Astrocyte (in vitro differentiated cells and primary cell): ENCODE measurements at regions not wholly inside any gene's neighbourhood (a gene's known extent, or its start where the extent isn't known, plus 50 kb on each side); places are given as distances from the start of the nearest gene placed in this dataset.
A peak's percentile ranks its signal among the peaks of the same experiment; 100 is the strongest.

Experiments
- DNase-seq: peaks from one replicate; pipeline ENCODE4 v3.0.0-alpha.2; 2010; ENCODE audit warnings: low read depth
- FAIRE-seq: peaks from 2 replicates; lab custom pipeline; 2011; peaks lifted over from hg19 to GRCh38; lab: Jason Lieb, UNC
- H2AFZ ChIP-seq: 2 replicates; pipeline ENCODE4 v1.6.0; 2012; ENCODE audit warnings: low read depth, low read length, inconsistent platforms
- H3K27ac ChIP-seq: 2 replicates; pipeline ENCODE4 v1.5.1; 2011; ENCODE audit warnings: low read depth, low read length, inconsistent platforms
- H3K27me3 ChIP-seq: 2 replicates; pipeline ENCODE4 v1.6.0; 2011; ENCODE audit warnings: low read length, inconsistent platforms; ENCODE audit not compliant: insufficient read depth
- H3K36me3 ChIP-seq: 2 replicates; pipeline ENCODE4 v1.5.1; 2011; ENCODE audit warnings: low read length, inconsistent platforms; ENCODE audit not compliant: insufficient read depth
- H3K4me1 ChIP-seq: 2 replicates; pipeline ENCODE4 v1.5.1; 2011; ENCODE audit warnings: low read length, inconsistent platforms; ENCODE audit not compliant: insufficient read depth
- H3K4me2 ChIP-seq: 2 replicates; pipeline ENCODE4 v1.6.0; 2012; ENCODE audit warnings: low read length, inconsistent platforms
- H3K4me3 ChIP-seq: 2 replicates; pipeline ENCODE4 v1.5.1; 2011; ENCODE audit warnings: low read depth, mild to moderate bottlenecking, low read length, inconsistent platforms; ENCODE audit not compliant: insufficient read depth
- H3K79me2 ChIP-seq: 2 replicates; pipeline ENCODE4 v1.6.0; 2012; ENCODE audit warnings: mild to moderate bottlenecking, low read length, inconsistent platforms; ENCODE audit not compliant: insufficient read depth
- H3K9ac ChIP-seq: 2 replicates; pipeline ENCODE4 v1.6.0; 2012; ENCODE audit warnings: mild to moderate bottlenecking, low read length, inconsistent platforms
- H3K9me3 ChIP-seq: 2 replicates; pipeline ENCODE4 v1.5.1; 2012; ENCODE audit warnings: low read depth, mild to moderate bottlenecking, low read length, inconsistent platforms; ENCODE audit not compliant: insufficient read depth
- H4K20me1 ChIP-seq: 2 replicates; pipeline ENCODE4 v1.6.0; 2012; ENCODE audit warnings: low read length, inconsistent platforms; ENCODE audit not compliant: insufficient read depth
- H3K27ac Mint-ChIP-seq: one replicate; pipeline ENCODE4 v1.8.0; 2021; ENCODE audit warnings: mild to moderate bottlenecking, mixed read lengths; ENCODE audit not compliant: unreplicated experiment
- H3K27me3 Mint-ChIP-seq: one replicate; pipeline ENCODE4 v1.8.0; 2021; ENCODE audit warnings: low read depth, mixed read lengths; ENCODE audit not compliant: unreplicated experiment
- H3K36me3 Mint-ChIP-seq: one replicate; pipeline ENCODE4 v1.8.0; 2021; ENCODE audit warnings: low read depth, mixed read lengths; ENCODE audit not compliant: unreplicated experiment
- H3K4me1 Mint-ChIP-seq: one replicate; pipeline ENCODE4 v1.8.0; 2021; ENCODE audit warnings: low read depth, mixed read lengths; ENCODE audit not compliant: unreplicated experiment
- H3K4me3 Mint-ChIP-seq: one replicate; pipeline ENCODE4 v1.8.0; 2021; ENCODE audit warnings: mild to moderate bottlenecking, moderate library complexity, mixed read lengths; ENCODE audit not compliant: unreplicated experiment
- H3K9me3 Mint-ChIP-seq: one replicate; pipeline ENCODE4 v1.8.0; 2021; ENCODE audit warnings: mild to moderate bottlenecking, mixed read lengths; ENCODE audit not compliant: unreplicated experiment
- CTCF ChIP-seq: IDR thresholded peaks from 2 replicates; pipeline ENCODE4 v1.5.1; 2011; ENCODE audit warnings: low read depth, mild to moderate bottlenecking, inconsistent platforms, low read length, moderate library complexity; ENCODE audit not compliant: insufficient read depth
- EZH2 ChIP-seq: IDR thresholded peaks from 2 replicates; pipeline ENCODE4 v1.6.1; 2012; ENCODE audit warnings: mild to moderate bottlenecking, low read length, inconsistent platforms; ENCODE audit not compliant: insufficient read depth

- Histone ChIP-seq H3K9me3 (no peaks in the 10 kb centered on the region), H3K27ac (no peak overlapping the region), H3K36me3 (no peaks in the 10 kb centered on the region), H3K4me3 (no peak overlapping the region), H3K4me2 (no peak overlapping the region), H4K20me1 (no peaks in the 10 kb centered on the region), H3K9ac (no peak overlapping the region), H3K4me1 (no peaks in the 10 kb centered on the region), H3K79me2 (no peaks in the 10 kb centered on the region), H3K27me3 (no peaks in the 10 kb centered on the region), H2AFZ (no peak overlapping the region)
- Mint-ChIP-seq H3K36me3 (no peaks in the 10 kb centered on the region), H3K27ac (no peak overlapping the region), H3K9me3 (no peaks in the 10 kb centered on the region), H3K27me3 (peaks cover 2% of the 10 kb centered on the region), H3K4me3 (no peak overlapping the region), H3K4me1 (no peaks in the 10 kb centered on the region)
- no peak for TF ChIP-seq EZH2
- TF ChIP-seq CTCF = no peak
- DNase-seq = no peak
- no peak for FAIRE-seq
These were observed 231.7 kb downstream of the ARPP21 start for GRCh38 chr3:35871009-35871408.

- Histone ChIP-seq H3K27ac (no peak overlapping the region), H3K4me2 (no peak overlapping the region), H2AFZ (peak overlapping the region; percentile 30), H3K79me2 (no peaks in the 10 kb centered on the region), H3K36me3 (no peaks in the 10 kb centered on the region), H4K20me1 (no peaks in the 10 kb centered on the region), H3K9me3 (peaks cover 3% of the 10 kb centered on the region), H3K27me3 (no peaks in the 10 kb centered on the region), H3K4me1 (no peaks in the 10 kb centered on the region), H3K4me3 (no peak overlapping the region), H3K9ac (no peak overlapping the region)
- no peaks in the 10 kb centered on the region for H3K27me3 Mint-ChIP-seq
- no peak for FAIRE-seq
- H3K4me1 Mint-ChIP-seq = peaks cover 6% of the 10 kb centered on the region
- H3K4me3 Mint-ChIP-seq = no peak overlapping the region
- no peak for DNase-seq
- H3K9me3 Mint-ChIP-seq = no peaks in the 10 kb centered on the region
- no peak overlapping the region for H3K27ac Mint-ChIP-seq
- TF ChIP-seq EZH2 = no peak
- no peak for TF ChIP-seq CTCF
- no peaks in the 10 kb centered on the region for H3K36me3 Mint-ChIP-seq
These were observed 244.6 kb downstream of the ARPP21 start for GRCh38 chr3:35883929-35884328.

- Histone ChIP-seq H3K9me3 (no peaks in the 10 kb centered on the region), H2AFZ (no peak overlapping the region), H3K36me3 (no peaks in the 10 kb centered on the region), H3K4me3 (no peak overlapping the region), H3K27ac (no peak overlapping the region), H3K9ac (no peak overlapping the region), H3K4me2 (no peak overlapping the region), H4K20me1 (no peaks in the 10 kb centered on the region), H3K4me1 (no peaks in the 10 kb centered on the region), H3K79me2 (no peaks in the 10 kb centered on the region), H3K27me3 (no peaks in the 10 kb centered on the region)
- H3K27ac Mint-ChIP-seq = no peak overlapping the region
- DNase-seq = no peak
- no peak overlapping the region for H3K4me3 Mint-ChIP-seq
- H3K27me3 Mint-ChIP-seq = no peaks in the 10 kb centered on the region
- FAIRE-seq = no peak
- TF ChIP-seq CTCF (no peak), EZH2 (no peak)
- peaks cover 3% of the 10 kb centered on the region for H3K9me3 Mint-ChIP-seq
- no peaks in the 10 kb centered on the region for H3K36me3 Mint-ChIP-seq
- H3K4me1 Mint-ChIP-seq = no peaks in the 10 kb centered on the region
These were observed 255.4 kb downstream of the ARPP21 start for GRCh38 chr3:35894735-35895134.
